A673 (cell line): ENCODE measurements at regions not wholly inside any gene's neighbourhood (a gene's known extent, or its start where the extent isn't known, plus 50 kb on each side); places are given as distances from the start of the nearest gene placed in this dataset.

ENCODE experiments used
- BruUV-seq: library from RNA; stranded (reverse); fragments of 400-500 nt; replicated peaks from 2 replicates; lab custom pipeline; 2021; lab: Mats Ljungman, UMichigan
- CTCF ChIA-PET: fragments of 300-600 bp; sonication (Branson Sonifier 250); formaldehyde crosslinking; loops from one replicate; lab custom pipeline; 2022; ENCODE audit warnings: antibody characterized with exemption; lab: Charles Lee
- POLR2A ChIA-PET: fragments of 300-600 bp; sonication (Branson Sonifier 250); formaldehyde crosslinking; loops from one replicate; lab custom pipeline; 2022; ENCODE audit warnings: antibody characterized with exemption; ENCODE audit not compliant: low non-redundant PET; lab: Charles Lee
- DNase-seq: peaks from one replicate; pipeline ENCODE4 v3.0.0-alpha.2; 2015; ENCODE audit warnings: low spot score
- H3K27ac ChIP-seq: fragments of 200-600 bp; sonication (generic); 2 replicates; pipeline ENCODE4 v1.5.1; 2016; ENCODE audit warnings: mixed run types, low read depth, mild to moderate bottlenecking, mixed read lengths, antibody characterized with exemption, low read length; ENCODE audit not compliant: poor library complexity, severe bottlenecking
- H3K27me3 ChIP-seq: fragments of 200-600 bp; sonication (generic); replicated peaks from 2 replicates; pipeline ENCODE4 v1.6.1; 2017; ENCODE audit warnings: mixed run types, low read depth, mild to moderate bottlenecking, mixed read lengths, antibody characterized with exemption, low read length; ENCODE audit not compliant: insufficient read depth, poor library complexity
- H3K36me3 ChIP-seq: fragments of 200-600 bp; sonication (generic); 2 replicates; pipeline ENCODE4 v1.6.1; 2016; ENCODE audit warnings: mixed run types, mild to moderate bottlenecking, mixed read lengths, antibody characterized with exemption, low read length; ENCODE audit not compliant: insufficient read depth, poor library complexity, severe bottlenecking
- H3K4me1 ChIP-seq: fragments of 200-600 bp; sonication (generic); 2 replicates; pipeline ENCODE4 v1.6.1; 2017; ENCODE audit warnings: mixed run types, mild to moderate bottlenecking, mixed read lengths, antibody characterized with exemption, low read length; ENCODE audit not compliant: insufficient read depth, poor library complexity, severe bottlenecking
- H3K4me3 ChIP-seq: fragments of 200-600 bp; sonication (generic); 2 replicates; pipeline ENCODE4 v1.5.1; 2016; ENCODE audit warnings: low read depth, mixed run types, mild to moderate bottlenecking, mixed read lengths, low read length; ENCODE audit not compliant: poor library complexity, severe bottlenecking
- H3K9me3 ChIP-seq: fragments of 200-600 bp; sonication (generic); 2 replicates; pipeline ENCODE4 v1.6.1; 2016; ENCODE audit warnings: mixed run types, low read depth, mild to moderate bottlenecking, mixed read lengths, antibody characterized with exemption, low read length; ENCODE audit not compliant: poor library complexity, severe bottlenecking
- CTCF ChIP-seq: fragments of 300-800, 200-600 bp; sonication (generic); conservative IDR thresholded peaks from 2 replicates; pipeline ENCODE4 v1.5.1; 2017; ENCODE audit warnings: low read depth, mild to moderate bottlenecking, antibody characterized with exemption, low read length, moderate library complexity, mixed read lengths
- EZH2 ChIP-seq: fragments of 200-600 bp; sonication (generic); IDR thresholded peaks from 2 replicates; pipeline ENCODE4 v1.6.1; 2017; ENCODE audit warnings: borderline replicate concordance, low read depth, mild to moderate bottlenecking, mixed read lengths, antibody characterized with exemption, low read length; ENCODE audit not compliant: poor library complexity, severe bottlenecking
- intact Hi-C: fragments of 100-400 bp; cut with micrococcal nuclease; formaldehyde crosslinking; loops from one replicate; pipeline ENCODE4 v1.10.0; 2022; ENCODE audit not compliant: unreplicated experiment

DNA sequence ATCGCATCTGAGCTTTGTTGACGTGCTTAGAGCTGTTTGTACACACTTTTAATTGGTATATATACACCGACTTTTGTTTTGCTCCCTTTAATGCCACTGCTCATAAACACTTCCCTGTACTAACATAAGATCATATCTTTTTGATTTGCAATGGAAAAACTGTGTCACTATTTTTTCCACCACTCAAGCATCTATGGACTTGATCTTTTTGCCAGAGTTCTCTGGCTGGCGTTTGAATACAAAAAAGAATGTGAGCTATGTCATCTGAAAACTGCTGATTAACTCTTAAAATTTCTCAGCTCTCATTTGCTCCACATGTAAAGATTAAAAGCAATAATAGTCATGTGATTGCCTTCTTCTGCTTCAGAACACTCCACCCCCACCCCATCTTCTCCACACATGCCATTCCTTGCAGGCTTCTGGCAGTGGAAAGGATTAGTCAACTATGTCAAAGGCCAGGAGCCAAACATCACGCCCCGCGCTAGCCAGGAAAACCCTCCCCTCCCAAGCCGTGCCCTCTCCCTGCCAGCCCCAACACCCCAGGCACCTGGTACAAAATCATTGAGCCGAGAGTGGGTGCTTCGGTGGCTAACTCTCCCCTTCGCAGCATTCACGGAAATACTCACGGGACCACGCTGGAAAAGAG lies 123.4 kb upstream of the MEF2A start:
- Histone ChIP-seq H3K27ac (no peak overlapping the region), H3K9me3 (no peaks in the 10 kb centered on the region), H3K27me3 (no peaks in the 10 kb centered on the region), H3K4me3 (no peak overlapping the region), H3K36me3 (no peaks in the 10 kb centered on the region), H3K4me1 (no peaks in the 10 kb centered on the region)
- DNase-seq, result no peak
- no TSS peak for BruUV-seq
- TF ChIP-seq CTCF, result no peak
- no peak for TF ChIP-seq EZH2
- ChIA-PET CTCF (no interaction called here), POLR2A (no interaction called here)
- intact Hi-C loops, result no loop called here

DNA sequence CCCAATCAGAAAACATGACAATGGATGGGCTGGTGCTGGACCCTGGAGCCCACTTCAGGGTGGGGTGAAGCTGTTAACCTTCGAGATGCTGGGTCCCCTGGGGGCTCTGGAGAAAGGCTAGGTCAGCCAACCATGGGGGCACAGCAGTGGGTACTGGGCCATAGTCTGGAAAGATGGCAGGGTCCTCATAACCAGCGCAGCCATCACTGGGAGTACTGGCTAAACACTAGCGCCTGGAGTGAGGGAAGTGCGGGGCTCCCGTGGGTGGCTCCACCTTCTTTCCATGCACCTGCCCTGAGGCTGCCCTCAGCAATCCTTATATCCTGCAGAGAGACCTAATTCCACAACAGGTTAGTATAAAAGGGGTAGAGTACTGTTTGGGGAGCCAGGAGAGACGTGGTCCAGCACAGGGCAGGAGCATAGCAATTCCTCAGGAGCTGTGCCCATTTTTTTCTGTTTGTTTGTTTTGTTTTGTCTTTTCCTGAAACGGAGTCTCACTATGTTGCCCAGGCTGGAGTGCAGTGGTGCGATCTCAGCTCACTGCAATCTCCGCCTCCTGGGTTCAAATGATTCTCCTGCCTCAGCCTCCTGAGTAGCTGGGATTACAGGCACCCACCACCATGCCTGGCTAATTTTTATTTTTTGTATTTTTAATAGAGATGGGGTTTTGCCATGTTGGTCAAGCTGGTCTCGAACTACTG lies 122.6 kb upstream of the MEF2A start:
- TF ChIP-seq EZH2 (no peak), CTCF (no peak)
- no peak overlapping the region for H3K4me3 ChIP-seq
- no peak overlapping the region for H3K27ac ChIP-seq
- intact Hi-C loops, result no loop called here
- BruUV-seq, result no TSS peak
- POLR2A ChIA-PET, result no interaction called here
- no peak for DNase-seq
- no peaks in the 10 kb centered on the region for H3K27me3 ChIP-seq
- H3K4me1 ChIP-seq, result no peaks in the 10 kb centered on the region
- CTCF ChIA-PET, result no interaction called here
- H3K9me3 ChIP-seq, result no peaks in the 10 kb centered on the region
- no peaks in the 10 kb centered on the region for H3K36me3 ChIP-seq

DNA sequence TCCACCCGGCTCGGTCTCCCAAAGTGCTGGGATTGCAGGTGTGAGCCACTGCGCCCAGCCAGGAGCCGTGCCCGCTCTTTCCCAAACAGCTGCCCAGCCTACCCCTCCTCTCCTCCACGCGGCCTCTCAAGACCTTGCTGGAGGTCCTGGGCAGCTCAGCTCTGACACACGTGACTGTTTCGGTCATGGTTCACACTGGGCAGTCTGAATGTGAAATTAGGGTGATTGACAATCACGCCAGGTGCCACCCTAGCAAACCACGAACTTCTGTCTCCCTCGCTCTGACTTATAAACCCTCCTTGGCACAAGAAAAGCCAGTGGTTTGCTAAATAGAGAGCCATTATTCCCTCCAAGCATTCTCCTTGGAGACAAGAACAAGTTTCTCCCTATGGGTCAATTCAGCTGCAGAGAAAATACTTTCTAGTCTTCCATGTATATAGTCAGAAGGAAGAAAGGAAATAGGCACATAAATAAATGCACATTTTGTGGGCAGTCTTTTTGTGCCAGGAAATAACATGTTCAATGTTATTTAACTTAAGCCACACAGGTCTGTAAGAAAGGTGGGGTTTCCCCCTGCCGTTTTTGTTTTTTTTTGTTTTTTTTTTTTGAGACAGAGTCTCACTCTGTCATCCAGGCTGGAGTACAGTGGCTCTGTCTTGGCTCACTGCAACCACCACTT lies 121.9 kb upstream of the MEF2A start:
- DNase-seq, result no peak
- Histone ChIP-seq H3K27me3 (no peaks in the 10 kb centered on the region), H3K27ac (no peak overlapping the region), H3K4me1 (no peaks in the 10 kb centered on the region), H3K9me3 (no peaks in the 10 kb centered on the region), H3K4me3 (no peak overlapping the region), H3K36me3 (no peaks in the 10 kb centered on the region)
- intact Hi-C loops, result no loop called here
- BruUV-seq, result no TSS peak
- POLR2A ChIA-PET, result no interaction called here
- CTCF ChIA-PET, result no interaction called here
- TF ChIP-seq EZH2, result no peak
- TF ChIP-seq CTCF, result no peak
